ENCODE measurements at regions not wholly inside any gene's neighbourhood (a gene's known extent, or its start where the extent isn't known, plus 50 kb on each side); places are given as distances from the start of the nearest gene placed in this dataset.

- ATAC-seq (no peak), DNase-seq (no peak)
- H3K27ac ChIP-seq (ENCODE audit: low read length) = no peak overlapping the region
- no peak overlapping the region for H3K4me3 ChIP-seq (ENCODE audit: low read length)
- no peaks in the 10 kb centered on the region for H3K4me1 ChIP-seq (ENCODE audit: control insufficient read depth, insufficient read depth, low read length)
- WGBS = 78% methylated on average over 1 of the region's 1 CpG
- intact Hi-C loops (cut with DNase I) = no loop called here
- H3K27me3 ChIP-seq (ENCODE audit: control insufficient read depth, insufficient read depth) = no peaks in the 10 kb centered on the region
- no peaks in the 10 kb centered on the region for H3K9me3 ChIP-seq (ENCODE audit: control insufficient read depth, low read length)
Measured at GRCh38 chr6:105771313-105771970, 314.7 kb upstream of the PRDM1 start.

- 85% methylated on average over 2 of the region's 2 CpGs for WGBS
Measured at GRCh38 chr6:105769987-105770386, 316.1 kb upstream of the PRDM1 start.

GRCh38 chr6:105769197-105769596 lies 316.9 kb upstream of the PRDM1 start:
- no peak for DNase-seq
- no peak for ATAC-seq
- intact Hi-C loops (cut with DNase I) = no loop called here
- Histone ChIP-seq H3K4me1 (ENCODE audit: control insufficient read depth, insufficient read depth, low read length) (no peaks in the 10 kb centered on the region), H3K27me3 (ENCODE audit: control insufficient read depth, insufficient read depth) (no peaks in the 10 kb centered on the region), H3K27ac (ENCODE audit: low read length) (no peak overlapping the region), H3K9me3 (ENCODE audit: control insufficient read depth, low read length) (no peaks in the 10 kb centered on the region), H3K4me3 (ENCODE audit: low read length) (no peak overlapping the region)
- WGBS = 86% methylated on average over 1 of the region's 1 CpG

More at GRCh38 chr6:105769987-105770386, 316.1 kb upstream of the PRDM1 start:
- Histone ChIP-seq H3K4me3 (ENCODE audit: low read length) (no peak overlapping the region), H3K27me3 (ENCODE audit: control insufficient read depth, insufficient read depth) (no peaks in the 10 kb centered on the region), H3K27ac (ENCODE audit: low read length) (no peak overlapping the region), H3K9me3 (ENCODE audit: control insufficient read depth, low read length) (no peaks in the 10 kb centered on the region), H3K4me1 (ENCODE audit: control insufficient read depth, insufficient read depth, low read length) (no peaks in the 10 kb centered on the region)
- ATAC-seq = no peak
- no peak for DNase-seq
- intact Hi-C loops (cut with DNase I) = no loop called here

GRCh38 chr6:105767541-105767940 lies 318.6 kb upstream of the PRDM1 start:
- DNase-seq (no peak), ATAC-seq (no peak)
- H3K27me3 ChIP-seq (ENCODE audit: control insufficient read depth, insufficient read depth) = no peaks in the 10 kb centered on the region
- H3K4me3 ChIP-seq (ENCODE audit: low read length) = no peak overlapping the region
- intact Hi-C loops (cut with DNase I) = no loop called here
- H3K4me1 ChIP-seq (ENCODE audit: control insufficient read depth, insufficient read depth, low read length) = no peaks in the 10 kb centered on the region
- H3K9me3 ChIP-seq (ENCODE audit: control insufficient read depth, low read length) = no peaks in the 10 kb centered on the region
- WGBS = 67% methylated on average over 3 of the region's 3 CpGs
- no peak overlapping the region for H3K27ac ChIP-seq (ENCODE audit: low read length)

- no peaks in the 10 kb centered on the region for H3K27me3 ChIP-seq (ENCODE audit: control insufficient read depth, insufficient read depth)
- no peaks in the 10 kb centered on the region for H3K4me1 ChIP-seq (ENCODE audit: control insufficient read depth, insufficient read depth, low read length)
- intact Hi-C loops (cut with DNase I) = no loop called here
Measured at GRCh38 chr6:105765239-105765638, 320.9 kb upstream of the PRDM1 start.

GRCh38 chr6:105764315-105764714 lies 321.8 kb upstream of the PRDM1 start:
- Histone ChIP-seq H3K4me1 (ENCODE audit: control insufficient read depth, insufficient read depth, low read length) (no peaks in the 10 kb centered on the region), H3K9me3 (ENCODE audit: control insufficient read depth, low read length) (no peaks in the 10 kb centered on the region), H3K27ac (ENCODE audit: low read length) (no peak overlapping the region), H3K4me3 (ENCODE audit: low read length) (no peak overlapping the region), H3K27me3 (ENCODE audit: control insufficient read depth, insufficient read depth) (no peaks in the 10 kb centered on the region)
- WGBS = 95% methylated on average over 1 of the region's 1 CpG
- ATAC-seq (no peak), DNase-seq (no peak)
- intact Hi-C loops (cut with DNase I) = no loop called here

More at GRCh38 chr6:105765239-105765638, 320.9 kb upstream of the PRDM1 start:
- Histone ChIP-seq H3K27ac (ENCODE audit: low read length) (no peak overlapping the region), H3K4me3 (ENCODE audit: low read length) (no peak overlapping the region), H3K9me3 (ENCODE audit: control insufficient read depth, low read length) (no peaks in the 10 kb centered on the region)
- ATAC-seq (no peak), DNase-seq (no peak)

- Histone ChIP-seq H3K4me1 (ENCODE audit: control insufficient read depth, insufficient read depth, low read length) (no peaks in the 10 kb centered on the region), H3K4me3 (ENCODE audit: low read length) (no peak overlapping the region), H3K9me3 (ENCODE audit: control insufficient read depth, low read length) (no peaks in the 10 kb centered on the region), H3K27ac (ENCODE audit: low read length) (no peak overlapping the region), H3K27me3 (ENCODE audit: control insufficient read depth, insufficient read depth) (no peaks in the 10 kb centered on the region)
- intact Hi-C loops (cut with DNase I) = no loop called here
- WGBS = 78% methylated on average over 2 of the region's 2 CpGs
- ATAC-seq (no peak), DNase-seq (no peak)
Measured at GRCh38 chr6:105763866-105764265, 322.3 kb upstream of the PRDM1 start.

GRCh38 chr6:105760746-105761145 lies 325.4 kb upstream of the PRDM1 start:
- DNase-seq (no peak), ATAC-seq (no peak)
- intact Hi-C loops (cut with DNase I) = no loop called here
- Histone ChIP-seq H3K27ac (ENCODE audit: low read length) (no peak overlapping the region), H3K4me1 (ENCODE audit: control insufficient read depth, insufficient read depth, low read length) (no peaks in the 10 kb centered on the region), H3K27me3 (ENCODE audit: control insufficient read depth, insufficient read depth) (no peaks in the 10 kb centered on the region), H3K4me3 (ENCODE audit: low read length) (no peak overlapping the region), H3K9me3 (ENCODE audit: control insufficient read depth, low read length) (no peaks in the 10 kb centered on the region)
- 94% methylated on average over 3 of the region's 3 CpGs for WGBS

- no peak overlapping the region for H3K4me3 ChIP-seq (ENCODE audit: low read length)
- no peak for ATAC-seq
- 49% methylated on average over 4 of the region's 4 CpGs for WGBS
Measured at GRCh38 chr6:105759946-105760345, 326.2 kb upstream of the PRDM1 start.

GRCh38 chr6:105759015-105759414 lies 327.1 kb upstream of the PRDM1 start:
- Histone ChIP-seq H3K4me1 (ENCODE audit: control insufficient read depth, insufficient read depth, low read length) (no peaks in the 10 kb centered on the region), H3K9me3 (ENCODE audit: control insufficient read depth, low read length) (no peaks in the 10 kb centered on the region), H3K27me3 (ENCODE audit: control insufficient read depth, insufficient read depth) (no peaks in the 10 kb centered on the region), H3K27ac (ENCODE audit: low read length) (no peak overlapping the region), H3K4me3 (ENCODE audit: low read length) (no peak overlapping the region)
- ATAC-seq (no peak), DNase-seq (no peak)
- intact Hi-C loops (cut with DNase I) = no loop called here
- WGBS = 95% methylated on average over 2 of the region's 2 CpGs

More at GRCh38 chr6:105759946-105760345, 326.2 kb upstream of the PRDM1 start:
- intact Hi-C loops (cut with DNase I) = no loop called here
- H3K27ac ChIP-seq (ENCODE audit: low read length) = no peak overlapping the region
- no peaks in the 10 kb centered on the region for H3K4me1 ChIP-seq (ENCODE audit: control insufficient read depth, insufficient read depth, low read length)
- H3K27me3 ChIP-seq (ENCODE audit: control insufficient read depth, insufficient read depth) = no peaks in the 10 kb centered on the region
- no peaks in the 10 kb centered on the region for H3K9me3 ChIP-seq (ENCODE audit: control insufficient read depth, low read length)
- DNase-seq = no peak

- Histone ChIP-seq H3K27me3 (ENCODE audit: control insufficient read depth, insufficient read depth) (no peaks in the 10 kb centered on the region), H3K9me3 (ENCODE audit: control insufficient read depth, low read length) (no peaks in the 10 kb centered on the region), H3K27ac (ENCODE audit: low read length) (no peak overlapping the region), H3K4me1 (ENCODE audit: control insufficient read depth, insufficient read depth, low read length) (no peaks in the 10 kb centered on the region), H3K4me3 (ENCODE audit: low read length) (no peak overlapping the region)
- DNase-seq (no peak), ATAC-seq (no peak)
- intact Hi-C loops (cut with DNase I) = no loop called here
- 62% methylated on average over 5 of the region's 5 CpGs for WGBS
Measured at GRCh38 chr6:105757512-105758200, 328.5 kb upstream of the PRDM1 start.

Data from right cardiac atrium (tissue), 5 donors.